Fibroblast of lung (primary cell): ENCODE measurements at regions not wholly inside any gene's neighbourhood (a gene's known extent, or its start where the extent isn't known, plus 50 kb on each side); places are given as distances from the start of the nearest gene placed in this dataset.

Experiments used
- DNase-seq, 2 donors: peaks; one replicate each; pipeline versions ENCODE4 v3.0.0 to v3.0.0-alpha.2; 2010; ENCODE audit warnings: low read depth in 2 of 2
- H2AFZ ChIP-seq: 2 replicates; pipeline ENCODE4 v1.5.1; 2012; ENCODE audit warnings: low read length, control low read depth, inconsistent platforms
- H3K27ac ChIP-seq: 2 replicates; pipeline ENCODE4 v1.5.1; 2011; ENCODE audit warnings: low read length, control low read depth; ENCODE audit not compliant: insufficient read depth
- H3K27me3 ChIP-seq: 2 replicates; pipeline ENCODE4 v1.5.1; 2011; ENCODE audit warnings: mild to moderate bottlenecking, low read length; ENCODE audit not compliant: control insufficient read depth, insufficient read depth
- H3K36me3 ChIP-seq: 2 replicates; pipeline ENCODE4 v1.5.1; 2011; ENCODE audit warnings: low read length; ENCODE audit not compliant: control insufficient read depth, insufficient read depth
- H3K4me1 ChIP-seq: 2 replicates; pipeline ENCODE4 v1.5.1; 2011; ENCODE audit warnings: low read length; ENCODE audit not compliant: control insufficient read depth, insufficient read depth; ENCODE audit errors: extremely low read depth
- H3K4me2 ChIP-seq: 2 replicates; pipeline ENCODE4 v1.5.1; 2011; ENCODE audit warnings: low read length, control low read depth; ENCODE audit not compliant: insufficient read depth; ENCODE audit errors: extremely low read depth
- H3K4me3 ChIP-seq, 4 experiments: fragments of 200-600 bp in 1 of 4; sonication (generic) in 1 of 4; replicated peaks in 1 of 4; 2 replicates each; pipeline ENCODE4 v1.5.1; 2011 to 2016; ENCODE audit warnings: low read length in 4 of 4, low read depth in 3 of 4, mild to moderate bottlenecking in 3 of 4, control low read depth in 2 of 4, inconsistent platforms in 1 of 4, mixed read lengths in 1 of 4; ENCODE audit not compliant: insufficient read depth in 1 of 4; ENCODE audit errors: control extremely low read depth in 1 of 4
- H3K79me2 ChIP-seq: 2 replicates; pipeline ENCODE4 v1.5.1; 2012; ENCODE audit warnings: mild to moderate bottlenecking, low read length, inconsistent platforms; ENCODE audit not compliant: control insufficient read depth, insufficient read depth
- H3K9ac ChIP-seq: 2 replicates; pipeline ENCODE4 v1.5.1; 2011; ENCODE audit warnings: mild to moderate bottlenecking, low read length, control low read depth; ENCODE audit not compliant: insufficient read depth
- H3K9me3 ChIP-seq: 2 replicates; pipeline ENCODE4 v1.5.1; 2012; ENCODE audit warnings: low read depth, low read length; ENCODE audit not compliant: control insufficient read depth, insufficient read depth
- H4K20me1 ChIP-seq: 2 replicates; pipeline ENCODE4 v1.5.1; 2011; ENCODE audit warnings: low read length; ENCODE audit not compliant: control insufficient read depth, insufficient read depth; ENCODE audit errors: extremely low read depth
- CTCF ChIP-seq, 2 donors: IDR thresholded peaks in 1 of 2; conservative IDR thresholded peaks in 1 of 2; 1 replicate in 1 of 2; 2 replicates in 1 of 2; pipeline ENCODE4 v1.5.1; 2011 to 2012; ENCODE audit warnings: low read length in 2 of 2, control low read depth in 1 of 2, inconsistent platforms in 1 of 2, low read depth in 1 of 2, mild to moderate bottlenecking in 1 of 2
- EZH2 ChIP-seq: IDR thresholded peaks from 2 replicates; pipeline ENCODE4 v1.5.1; 2012; ENCODE audit warnings: low read length, control low read depth, mild to moderate bottlenecking; ENCODE audit errors: missing control alignments

- no peak for DNase-seq
- no peak overlapping the region for H3K4me2 ChIP-seq
- TF ChIP-seq EZH2 (no peak), CTCF (conservative IDR thresholded peaks at IDR 0.05 in 1 of 2, IDR thresholded peaks at IDR 0.05 in 1 of 2; ENCODE audit: low read depth in 1 of 2, low read length in 2 of 2) (no peak)
- H3K79me2 ChIP-seq = no peaks in the 10 kb centered on the region
- no peak overlapping the region for H3K9ac ChIP-seq
- no peaks in the 10 kb centered on the region for H3K36me3 ChIP-seq
- no peak overlapping the region for H2AFZ ChIP-seq
- no peaks in the 10 kb centered on the region for H3K9me3 ChIP-seq
- no peaks in the 10 kb centered on the region for H4K20me1 ChIP-seq
- no peaks in the 10 kb centered on the region for H3K27me3 ChIP-seq
- H3K4me3 ChIP-seq = no peak overlapping the region
- no peaks in the 10 kb centered on the region for H3K4me1 ChIP-seq
- no peak overlapping the region for H3K27ac ChIP-seq
Observed at GRCh38 chr9:87085073-87085472, 137.8 kb upstream of the GAS1 start.

GRCh38 chr9:87085521-87085920 is 138.2 kb upstream of the GAS1 start:
- no peak overlapping the region for H3K9ac ChIP-seq
- TF ChIP-seq EZH2 (no peak), CTCF (conservative IDR thresholded peaks at IDR 0.05 in 1 of 2, IDR thresholded peaks at IDR 0.05 in 1 of 2; ENCODE audit: low read depth in 1 of 2, low read length in 2 of 2) (no peak)
- no peaks in the 10 kb centered on the region for H3K4me1 ChIP-seq
- H3K79me2 ChIP-seq = no peaks in the 10 kb centered on the region
- H3K27ac ChIP-seq = no peak overlapping the region
- H3K27me3 ChIP-seq = no peaks in the 10 kb centered on the region
- H2AFZ ChIP-seq = no peak overlapping the region
- no peaks in the 10 kb centered on the region for H4K20me1 ChIP-seq
- H3K36me3 ChIP-seq = no peaks in the 10 kb centered on the region
- no peak for DNase-seq
- H3K9me3 ChIP-seq = no peaks in the 10 kb centered on the region
- no peak overlapping the region for H3K4me3 ChIP-seq
- no peak overlapping the region for H3K4me2 ChIP-seq

GRCh38 chr9:87086221-87086818 is 139.0 kb upstream of the GAS1 start:
- Histone ChIP-seq H3K27me3 (no peaks in the 10 kb centered on the region), H3K4me2 (no peak overlapping the region), H3K4me1 (no peaks in the 10 kb centered on the region), H3K9ac (no peak overlapping the region), H2AFZ (no peak overlapping the region), H3K4me3 (no peak overlapping the region), H3K9me3 (no peaks in the 10 kb centered on the region), H3K79me2 (no peaks in the 10 kb centered on the region), H4K20me1 (no peaks in the 10 kb centered on the region), H3K36me3 (no peaks in the 10 kb centered on the region), H3K27ac (no peak overlapping the region)
- DNase-seq = no peak
- TF ChIP-seq CTCF (conservative IDR thresholded peaks at IDR 0.05 in 1 of 2, IDR thresholded peaks at IDR 0.05 in 1 of 2; ENCODE audit: low read depth in 1 of 2, low read length in 2 of 2) (no peak), EZH2 (no peak)
